Thoracic aorta (tissue), 2 donors: ENCODE measurements at regions not wholly inside any gene's neighbourhood (a gene's known extent, or its start where the extent isn't known, plus 50 kb on each side); places are given as distances from the start of the nearest gene placed in this dataset.

Experiments
- ATAC-seq: fragments of 150-250 bp; one replicate; pipeline ENCODE4 v1.8.0; 2017; ENCODE audit warnings: low read depth; ENCODE audit not compliant: insufficient number of reproducible peaks, low FRiP score
- DNase-seq: peaks from one replicate; pipeline ENCODE4 v3.0.0-alpha.2; 2020; ENCODE audit warnings: low spot score
- H3K27ac ChIP-seq, 2 donors: fragments of 200-600 bp; sonication (generic); 1 replicate in 1 of 2; 2 replicates in 1 of 2; pipeline ENCODE4 v1.5.1; 2016; ENCODE audit warnings: mild to moderate bottlenecking in 2 of 2, moderate library complexity in 2 of 2
- H3K27me3 ChIP-seq: fragments of 200-600 bp; sonication (generic); replicated peaks from 2 replicates; pipeline ENCODE4 v1.6.0; 2016; ENCODE audit warnings: mild to moderate bottlenecking; ENCODE audit not compliant: insufficient read depth
- H3K36me3 ChIP-seq: fragments of 200-600 bp; sonication (generic); one replicate; pipeline ENCODE4 v1.5.1; 2016
- H3K4me1 ChIP-seq, 2 donors: fragments of 200-600 bp; sonication (generic); 1 replicate in 1 of 2; 2 replicates in 1 of 2; pipeline versions ENCODE4 v1.5.1 to v1.6.0; 2016; ENCODE audit warnings: low read depth in 2 of 2, mild to moderate bottlenecking in 1 of 2; ENCODE audit not compliant: control insufficient read depth in 1 of 2
- H3K4me3 ChIP-seq: fragments of 200-600 bp; sonication (generic); 2 replicates; pipeline ENCODE4 v1.5.1; 2016; ENCODE audit warnings: mild to moderate bottlenecking
- H3K9me3 ChIP-seq: fragments of 200-600 bp; sonication (generic); 2 replicates; pipeline ENCODE4 v1.5.1; 2016
- CTCF ChIP-seq: fragments of 200-600 bp; sonication (generic); IDR thresholded peaks from one replicate; pipeline ENCODE4 v1.5.1; 2019; ENCODE audit warnings: antibody characterized with exemption

GRCh38 chr4:3347871-3348270 lies 55.0 kb downstream of the RGS12 start:
- DNase-seq: no peak
- ATAC-seq: no peak
- Histone ChIP-seq H3K36me3 (no peaks in the 10 kb centered on the region), H3K27ac (no peak overlapping the region), H3K4me3 (no peak overlapping the region), H3K27me3 (no peaks in the 10 kb centered on the region), H3K4me1 (peaks cover 0 to 2% of the 10 kb centered on the region in 2 donors), H3K9me3 (no peaks in the 10 kb centered on the region)
- no peak for TF ChIP-seq CTCF

GRCh38 chr4:3348621-3349020 lies 55.8 kb downstream of the RGS12 start:
- Histone ChIP-seq H3K36me3 (no peaks in the 10 kb centered on the region), H3K27me3 (no peaks in the 10 kb centered on the region), H3K4me3 (no peak overlapping the region), H3K9me3 (no peaks in the 10 kb centered on the region), H3K27ac (no peak overlapping the region), H3K4me1 (peaks cover 0 to 2% of the 10 kb centered on the region in 2 donors)
- DNase-seq (no peak), ATAC-seq (no peak)
- no peak for TF ChIP-seq CTCF

GRCh38 chr4:3349116-3349515 lies 56.3 kb downstream of the RGS12 start:
- H3K4me3 ChIP-seq: no peak overlapping the region
- no peak for TF ChIP-seq CTCF
- DNase-seq (no peak), ATAC-seq (no peak)
- peaks cover 0 to 2% of the 10 kb centered on the region in 2 donors for H3K4me1 ChIP-seq
- H3K27ac ChIP-seq: no peak overlapping the region
- no peaks in the 10 kb centered on the region for H3K36me3 ChIP-seq
- H3K9me3 ChIP-seq: no peaks in the 10 kb centered on the region
- no peaks in the 10 kb centered on the region for H3K27me3 ChIP-seq

GRCh38 chr4:3351997-3352396 lies 59.2 kb downstream of the RGS12 start:
- no peak overlapping the region for H3K27ac ChIP-seq
- no peaks in the 10 kb centered on the region for H3K9me3 ChIP-seq
- no peaks in the 10 kb centered on the region for H3K36me3 ChIP-seq
- no peaks in the 10 kb centered on the region for H3K4me1 ChIP-seq
- DNase-seq: no peak
- H3K27me3 ChIP-seq: no peaks in the 10 kb centered on the region
- no peak for TF ChIP-seq CTCF
- no peak for ATAC-seq
- H3K4me3 ChIP-seq: no peak overlapping the region

- no peak overlapping the region for H3K27ac ChIP-seq
- H3K4me3 ChIP-seq: no peak overlapping the region
- no peaks in the 10 kb centered on the region for H3K4me1 ChIP-seq
- ATAC-seq (no peak), DNase-seq (no peak)
- no peaks in the 10 kb centered on the region for H3K27me3 ChIP-seq
- H3K36me3 ChIP-seq: no peaks in the 10 kb centered on the region
- H3K9me3 ChIP-seq: no peaks in the 10 kb centered on the region
- TF ChIP-seq CTCF: no peak
Observed at GRCh38 chr4:3352505-3352904, 59.7 kb downstream of the RGS12 start.
